Astrocyte of the cerebellum (primary cell): ENCODE measurements at regions not wholly inside any gene's neighbourhood (a gene's known extent, or its start where the extent isn't known, plus 50 kb on each side); places are given as distances from the start of the nearest gene placed in this dataset.
"Not testable (repeated sequence)": the region's sequence is repeated elsewhere in the genome, so short reads cannot be mapped to it uniquely, and the experiment has no call there.

Experiments used
- DNase-seq: peaks from one replicate; pipeline ENCODE4 v3.0.0-alpha.2; 2011; ENCODE audit warnings: low read depth
- H3K4me3 ChIP-seq: 2 replicates; pipeline ENCODE4 v1.5.1; 2011; ENCODE audit warnings: mild to moderate bottlenecking, low read depth, low read length, moderate library complexity
- in situ Hi-C: cut with HindIII; loops from 2 replicates; pipeline ENCODE4 v1.10.0; 2017; ENCODE audit warnings: low sequenced_read_pairs
- TF ChIP-seq, protein P1 (sequence below): IDR thresholded peaks from 2 replicates; pipeline ENCODE4 v1.5.1; 2012; ENCODE audit warnings: low read length, low read depth, moderate library complexity, mild to moderate bottlenecking; ENCODE audit errors: missing control alignments

DNA sequence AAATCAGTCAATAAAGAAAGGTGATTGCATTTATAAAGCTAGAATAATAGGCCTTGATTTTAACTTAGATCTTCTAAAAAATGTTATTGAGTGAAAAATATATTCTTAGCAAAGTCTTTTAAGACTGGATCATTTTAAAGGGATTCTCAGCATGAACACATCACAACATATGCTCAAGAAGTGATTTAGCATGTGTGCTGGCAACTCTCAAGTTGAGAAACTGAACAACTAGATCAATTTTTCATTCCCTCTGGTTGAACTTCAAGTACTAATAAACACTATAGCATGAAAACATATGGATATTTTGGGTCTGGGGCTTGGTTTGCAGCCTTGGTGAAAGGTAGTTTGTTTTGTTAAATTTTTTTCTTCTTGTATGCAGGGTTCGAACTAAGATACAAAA is 107.8 kb upstream of the PNPT1 start:
- no peak for DNase-seq

DNA sequence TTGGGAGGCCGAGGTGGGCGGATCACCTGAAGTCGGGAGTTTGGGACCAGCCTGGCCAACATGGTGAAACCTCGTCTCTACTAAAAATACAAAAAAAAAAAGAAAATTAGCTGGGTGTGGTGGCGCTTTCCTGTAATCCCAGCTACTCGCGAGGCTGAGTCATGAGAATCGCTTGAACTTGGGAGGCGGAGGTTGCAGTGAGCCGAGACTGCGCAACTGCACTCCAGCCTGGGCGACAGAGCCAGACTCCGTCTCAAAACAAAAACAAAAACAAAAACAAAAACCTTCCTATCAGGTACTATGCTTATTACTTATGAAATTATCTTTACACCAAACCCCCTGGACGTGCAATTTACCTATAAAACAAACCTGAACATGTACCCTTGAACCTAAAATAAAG is 106.0 kb upstream of the PNPT1 start:
- DNase-seq, in situ Hi-C loops: not testable (repeated sequence)

More for the DNA sequence above, 107.8 kb upstream of the PNPT1 start:
- in situ Hi-C loops: no loop called here
- TF ChIP-seq, protein P1, sequence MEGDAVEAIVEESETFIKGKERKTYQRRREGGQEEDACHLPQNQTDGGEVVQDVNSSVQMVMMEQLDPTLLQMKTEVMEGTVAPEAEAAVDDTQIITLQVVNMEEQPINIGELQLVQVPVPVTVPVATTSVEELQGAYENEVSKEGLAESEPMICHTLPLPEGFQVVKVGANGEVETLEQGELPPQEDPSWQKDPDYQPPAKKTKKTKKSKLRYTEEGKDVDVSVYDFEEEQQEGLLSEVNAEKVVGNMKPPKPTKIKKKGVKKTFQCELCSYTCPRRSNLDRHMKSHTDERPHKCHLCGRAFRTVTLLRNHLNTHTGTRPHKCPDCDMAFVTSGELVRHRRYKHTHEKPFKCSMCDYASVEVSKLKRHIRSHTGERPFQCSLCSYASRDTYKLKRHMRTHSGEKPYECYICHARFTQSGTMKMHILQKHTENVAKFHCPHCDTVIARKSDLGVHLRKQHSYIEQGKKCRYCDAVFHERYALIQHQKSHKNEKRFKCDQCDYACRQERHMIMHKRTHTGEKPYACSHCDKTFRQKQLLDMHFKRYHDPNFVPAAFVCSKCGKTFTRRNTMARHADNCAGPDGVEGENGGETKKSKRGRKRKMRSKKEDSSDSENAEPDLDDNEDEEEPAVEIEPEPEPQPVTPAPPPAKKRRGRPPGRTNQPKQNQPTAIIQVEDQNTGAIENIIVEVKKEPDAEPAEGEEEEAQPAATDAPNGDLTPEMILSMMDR: no peak
- no peak overlapping the region for H3K4me3 ChIP-seq

DNA sequence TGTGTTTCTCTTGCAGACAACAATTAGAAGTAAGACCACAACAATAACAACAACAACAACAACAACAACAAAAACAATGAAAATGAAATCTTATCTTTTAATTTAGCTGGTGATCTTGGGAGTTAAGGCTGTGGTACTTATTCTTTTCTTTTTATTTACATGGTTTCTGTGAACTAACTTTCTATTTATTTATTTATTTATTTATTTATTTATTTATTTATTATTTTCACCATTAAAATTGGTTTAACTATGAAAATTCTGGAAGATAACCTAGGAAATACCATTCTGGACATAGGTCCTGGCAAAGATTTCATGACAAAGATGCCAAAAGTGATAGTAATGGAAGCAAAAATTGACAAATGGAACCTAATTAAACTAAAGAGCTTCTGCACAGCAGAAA is 102.5 kb upstream of the PNPT1 start:
- in situ Hi-C loops: no loop called here
- DNase-seq: no peak
- H3K4me3 ChIP-seq: no peak overlapping the region
- TF ChIP-seq, protein P1: no peak

More for the DNA sequence above, 106.0 kb upstream of the PNPT1 start:
- H3K4me3 ChIP-seq: not testable (repeated sequence)

DNA sequence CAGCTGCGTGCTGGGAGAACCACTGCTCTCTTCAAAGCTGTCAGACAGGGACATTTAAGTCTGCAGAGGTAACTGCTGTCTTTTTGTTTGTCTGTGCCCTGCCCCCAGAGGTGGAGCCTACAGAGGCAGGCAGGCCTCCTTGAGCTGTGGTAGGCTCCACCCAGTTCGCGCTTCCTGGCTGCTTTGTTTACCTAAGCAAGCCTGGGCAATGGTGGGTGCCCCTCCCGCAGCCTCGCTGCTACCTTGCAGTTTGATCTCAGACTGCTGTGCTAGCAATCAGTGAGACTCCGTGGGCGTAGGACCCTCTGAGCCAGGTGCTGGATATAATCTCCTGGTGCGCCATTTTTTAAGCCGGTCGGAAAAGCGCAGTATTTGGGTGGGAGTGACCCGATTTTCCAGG is 100.0 kb upstream of the PNPT1 start:
- in situ Hi-C loops, H3K4me3 ChIP-seq, DNase-seq: not testable (repeated sequence)

DNA sequence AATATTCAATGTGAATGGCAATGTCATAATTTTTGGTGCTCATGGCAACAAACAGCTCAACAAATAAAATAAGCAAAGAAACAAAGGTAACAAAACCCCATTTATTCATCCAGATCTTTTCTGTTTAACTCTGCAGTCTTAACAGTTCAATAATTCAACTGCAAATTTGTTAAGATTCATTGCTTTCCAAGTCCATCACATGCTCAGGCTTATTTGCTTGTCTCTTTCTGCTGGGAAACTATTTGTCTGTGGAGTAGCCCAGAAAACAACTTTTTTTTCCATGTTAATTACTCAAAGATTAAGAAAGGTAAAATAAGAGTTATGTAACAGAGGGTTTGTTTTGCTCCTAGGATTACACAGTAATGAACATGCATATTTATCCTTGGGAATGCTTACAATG is 92.6 kb upstream of the PNPT1 start:
- H3K4me3 ChIP-seq: no peak overlapping the region
- in situ Hi-C loops: no loop called here
- DNase-seq: no peak
- TF ChIP-seq, protein P1: no peak

DNA sequence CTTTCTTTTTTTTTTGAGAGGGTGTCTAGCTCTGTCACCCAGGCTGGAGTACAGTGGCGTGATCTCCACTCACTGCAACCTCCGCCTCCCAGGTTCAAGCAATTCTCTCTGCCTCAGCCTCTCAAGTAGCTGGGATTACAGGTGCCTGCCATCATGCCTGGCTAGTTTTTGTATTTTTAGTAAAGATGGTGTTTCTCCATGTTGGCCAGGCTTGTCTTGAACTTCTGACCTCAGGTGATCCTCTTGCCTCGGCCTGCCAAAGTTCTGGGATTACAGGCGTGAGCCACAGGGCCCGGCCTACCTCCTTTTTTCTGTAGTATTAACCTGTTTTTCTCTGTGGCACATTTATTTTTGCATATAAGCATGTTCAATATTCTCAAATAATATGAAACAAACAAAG is 90.1 kb upstream of the PNPT1 start:
- H3K4me3 ChIP-seq, DNase-seq, in situ Hi-C loops: not testable (repeated sequence)

DNA sequence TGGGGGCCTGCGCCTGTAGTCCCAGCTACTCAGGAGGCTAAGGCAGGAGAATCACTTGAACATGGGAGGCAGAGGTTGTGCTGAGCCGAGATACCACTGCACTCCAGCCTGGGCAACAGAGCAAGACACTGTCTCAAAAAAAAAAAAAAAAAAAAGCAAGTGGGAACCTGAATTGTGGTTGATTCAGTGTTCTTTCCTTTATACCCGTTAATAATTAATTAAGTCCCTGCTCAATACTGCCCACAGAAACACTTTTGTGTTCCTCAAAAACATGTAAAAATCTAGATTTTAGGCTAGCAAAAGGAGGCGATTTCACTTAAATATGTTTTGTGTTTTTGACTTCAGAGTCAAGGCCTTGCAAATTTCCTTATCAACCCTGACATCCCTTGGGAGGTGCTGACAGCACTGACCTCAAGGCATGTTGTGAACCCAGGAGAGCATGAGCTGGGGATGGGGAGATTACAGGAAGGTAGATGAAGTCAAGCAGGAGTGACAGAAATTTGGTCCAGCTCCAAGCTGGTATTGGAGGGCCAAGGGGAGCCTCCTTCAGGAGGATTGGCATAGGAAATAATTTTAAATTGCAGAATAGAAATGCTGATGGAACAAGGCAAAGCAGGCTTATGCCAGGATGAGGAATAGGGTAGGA is 89.0 kb upstream of the PNPT1 start:
- in situ Hi-C loops: no loop called here
- no peak overlapping the region for H3K4me3 ChIP-seq
- no peak for DNase-seq
- TF ChIP-seq, protein P1: no peak

DNA sequence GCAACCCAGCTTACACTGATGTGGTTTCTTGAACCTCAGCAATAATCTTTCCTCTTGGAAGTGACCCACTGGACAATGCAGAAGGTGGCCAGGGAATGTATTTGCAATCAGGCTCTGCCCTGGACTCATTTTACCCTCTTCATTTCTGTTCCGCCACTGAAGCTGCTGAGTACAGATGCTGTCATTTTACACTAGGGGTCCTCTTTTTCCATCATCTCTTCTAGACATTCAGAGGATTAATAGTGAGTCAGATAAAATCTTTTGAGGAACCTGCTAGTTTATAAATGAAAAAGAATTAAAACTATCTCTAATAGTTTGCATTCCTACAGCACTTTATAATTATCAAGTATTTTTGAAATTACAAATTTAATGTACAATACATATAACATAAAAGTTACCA is 87.9 kb upstream of the PNPT1 start:
- in situ Hi-C loops: no loop called here
- DNase-seq: no peak
- no peak overlapping the region for H3K4me3 ChIP-seq
- TF ChIP-seq, protein P1: no peak
